Right ventricle myocardium superior (tissue), 1 donor: ENCODE measurements at regions not wholly inside any gene's neighbourhood (a gene's known extent, or its start where the extent isn't known, plus 50 kb on each side); places are given as distances from the start of the nearest gene placed in this dataset.

Experiments used
- ATAC-seq: fragments of 200-7000 bp; cut with Tn5 transposase; one replicate; pipeline ENCODE4 v1.9.1; 2020; ENCODE audit warnings: mild to moderate bottlenecking; ENCODE audit not compliant: poor library complexity
- DNase-seq: peaks from one replicate; pipeline ENCODE4 v3.0.0-alpha.2; 2020
- intact Hi-C: fragments of 100-400 bp; cut with DNase I; formaldehyde crosslinking; loops from one replicate; pipeline ENCODE4 v1.11.2; 2022
- donor health status: DM: no; HTN: yes; CAD: no; lungs with severe emphysema.

DNA sequence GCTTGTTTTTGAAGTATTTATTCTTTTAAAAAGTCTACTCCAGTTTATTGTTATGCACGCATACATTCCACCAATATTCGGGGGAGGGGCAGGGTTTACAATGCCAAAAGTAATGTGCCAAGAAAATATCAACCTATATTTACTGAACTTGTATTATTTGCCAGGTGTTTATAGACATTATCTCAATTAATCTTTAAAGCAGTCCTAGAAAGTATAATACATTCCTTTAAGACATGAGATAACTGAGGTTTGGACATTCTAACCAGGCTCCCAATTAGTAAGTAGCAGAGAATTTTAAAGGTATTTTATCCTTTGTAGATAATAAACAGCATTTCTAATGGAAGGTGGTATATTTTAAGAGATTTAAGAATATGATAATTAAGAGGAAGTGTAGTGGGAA, 124.5 kb upstream of the LRIG3 start:
- ATAC-seq: no peak

GRCh38 chr12:59041241-59042121, 121.2 kb upstream of the LRIG3 start:
- ATAC-seq: no peak
- no peak for DNase-seq
- intact Hi-C loops: no loop called here

More for the DNA sequence above, 124.5 kb upstream of the LRIG3 start:
- no peak for DNase-seq
- intact Hi-C loops: no loop called here

DNA sequence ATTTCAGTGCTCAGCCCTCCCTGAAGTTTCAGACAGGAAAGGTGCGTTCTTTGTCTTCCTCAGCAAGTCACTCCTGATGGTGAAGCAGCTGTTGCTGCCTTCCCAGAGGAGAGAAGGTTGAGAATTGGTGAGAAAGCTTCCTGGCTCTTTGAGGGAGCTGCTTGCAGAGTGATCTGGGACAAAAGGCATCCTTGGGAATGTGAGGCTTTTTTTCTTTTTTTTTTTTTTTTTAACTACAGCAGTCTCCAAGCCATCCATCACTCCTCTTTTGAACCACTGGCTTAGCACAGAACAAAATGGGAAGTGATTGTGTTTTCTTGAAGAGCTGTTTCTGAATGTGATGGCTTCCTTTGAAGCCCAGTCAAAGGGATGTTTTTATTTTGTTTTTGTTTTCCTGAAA, 120.4 kb upstream of the LRIG3 start:
- DNase-seq (no peak), ATAC-seq (no peak)
- intact Hi-C loops: no loop called here

DNA sequence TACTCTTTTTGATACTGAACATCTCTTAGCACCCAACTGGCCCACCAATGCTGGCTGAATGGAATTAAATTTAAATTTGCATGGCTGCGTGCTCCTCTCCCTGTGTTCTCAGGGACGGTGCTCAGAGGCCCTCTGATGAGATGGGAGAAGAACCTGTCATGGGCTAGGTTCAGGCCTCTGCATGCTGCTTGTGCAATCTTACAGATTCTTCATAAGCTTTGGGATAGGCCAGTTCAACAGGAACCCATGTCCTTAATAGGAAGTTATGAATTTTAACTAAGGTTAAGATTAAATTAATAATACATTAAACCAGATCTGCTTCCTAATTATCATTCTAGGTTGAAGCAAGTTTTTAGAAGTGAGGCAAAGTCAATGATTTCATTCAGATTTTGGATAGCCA, 119.7 kb upstream of the LRIG3 start:
- DNase-seq: no peak
- intact Hi-C loops: no loop called here
- no peak for ATAC-seq

DNA sequence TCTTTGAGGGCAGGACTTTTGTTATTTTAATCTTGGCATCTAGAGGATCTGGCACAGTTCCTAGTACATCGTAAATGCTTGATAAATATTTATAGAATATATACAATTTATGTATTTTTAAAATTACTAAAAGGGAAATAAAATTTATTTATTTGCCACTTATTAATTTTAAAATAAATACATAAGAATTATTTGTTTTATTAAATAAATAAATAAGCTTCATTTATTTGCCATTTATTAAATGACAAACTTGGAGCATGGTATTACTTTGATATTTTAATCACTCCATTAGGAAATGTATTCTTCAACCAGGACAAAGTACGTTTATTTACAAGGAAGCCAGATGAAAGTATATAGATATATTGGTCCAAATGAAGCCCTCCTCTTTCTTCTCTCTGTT, 118.7 kb upstream of the LRIG3 start:
- no peak for DNase-seq
- no peak for ATAC-seq
- intact Hi-C loops: no loop called here

DNA sequence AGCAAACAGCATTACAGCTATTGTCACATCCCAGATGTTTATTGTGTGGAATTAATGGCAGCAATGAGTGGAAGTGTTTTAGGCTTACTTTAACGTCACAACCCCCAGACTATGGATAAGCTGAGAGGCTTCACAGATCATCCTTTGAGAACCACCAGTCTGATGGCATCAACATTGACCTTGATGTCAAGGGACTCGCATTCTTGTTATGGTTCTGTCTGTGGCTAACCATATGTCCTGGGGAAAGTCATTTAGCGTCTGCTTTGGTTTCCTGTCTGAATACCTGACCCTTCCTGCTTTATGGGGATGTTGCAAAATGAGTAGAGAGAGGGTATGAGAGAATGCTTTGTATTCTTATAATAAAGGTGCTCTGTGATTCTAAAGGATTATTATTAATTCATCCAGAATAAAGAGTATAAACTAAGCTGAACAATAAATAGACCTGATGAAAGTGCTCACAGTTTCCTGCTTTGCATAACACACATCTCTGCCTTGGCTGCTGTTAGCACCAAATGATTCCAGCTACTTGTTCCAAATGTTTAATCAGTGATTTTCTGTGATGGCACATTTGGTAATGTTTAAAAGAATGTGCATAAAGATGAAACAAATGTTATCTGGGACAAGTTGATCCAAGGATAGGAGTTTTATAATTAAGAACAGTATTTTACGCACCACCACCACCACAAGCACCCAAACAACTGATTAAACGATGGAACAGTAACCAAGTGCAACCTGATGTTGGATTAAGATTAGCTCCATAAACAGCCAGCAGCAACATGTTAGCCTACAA, 116.9 kb upstream of the LRIG3 start:
- DNase-seq (no peak), ATAC-seq (no peak)
- intact Hi-C loops: no loop called here

DNA sequence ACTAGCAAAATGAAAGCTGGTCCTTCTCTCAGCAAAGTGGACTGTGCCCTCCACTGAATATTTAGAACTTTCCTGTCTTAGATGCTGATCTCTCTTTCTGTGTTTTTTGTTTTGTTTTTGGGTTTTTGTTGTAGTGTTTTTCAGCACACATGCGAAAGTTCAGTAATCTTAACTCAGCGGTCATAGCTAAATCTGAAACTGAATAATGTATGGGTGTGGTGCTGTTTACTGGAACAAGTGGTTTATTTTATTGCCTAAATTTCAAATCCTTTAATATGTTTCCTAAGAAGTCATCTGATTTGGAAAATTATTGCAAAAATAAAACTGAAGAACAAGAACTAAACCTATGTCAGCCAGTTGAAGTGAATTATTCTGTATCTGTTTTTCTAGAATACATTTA, 116.0 kb upstream of the LRIG3 start:
- intact Hi-C loops: no loop called here
- DNase-seq (no peak), ATAC-seq (no peak)

GRCh38 chr12:59031313-59031712, 111.0 kb upstream of the LRIG3 start:
- no peak for ATAC-seq
- no peak for DNase-seq
- intact Hi-C loops: no loop called here

- no peak for ATAC-seq
- intact Hi-C loops: no loop called here
Observed at GRCh38 chr12:59030415-59030814, 110.1 kb upstream of the LRIG3 start.

DNA sequence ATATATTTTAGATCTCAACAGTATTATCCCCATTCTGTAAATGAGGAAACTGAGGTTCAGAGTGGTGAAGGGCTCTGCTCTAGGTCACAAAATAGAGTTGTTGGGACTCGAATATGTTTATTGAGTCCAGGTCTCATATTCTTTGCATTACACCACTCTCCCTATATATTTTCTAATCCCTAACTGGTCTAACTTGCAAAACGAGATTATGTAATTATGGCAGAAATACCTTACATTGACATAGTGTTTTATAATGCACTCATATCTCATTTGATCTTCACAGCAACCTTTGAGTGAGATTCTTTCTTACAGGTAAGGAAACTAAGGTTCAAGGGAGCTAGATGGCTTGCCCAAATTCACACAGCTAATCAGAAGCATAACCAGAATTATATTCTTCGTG, 106.9 kb upstream of the LRIG3 start:
- intact Hi-C loops: no loop called here

More at GRCh38 chr12:59030415-59030814, 110.1 kb upstream of the LRIG3 start:
- no peak for DNase-seq

DNA sequence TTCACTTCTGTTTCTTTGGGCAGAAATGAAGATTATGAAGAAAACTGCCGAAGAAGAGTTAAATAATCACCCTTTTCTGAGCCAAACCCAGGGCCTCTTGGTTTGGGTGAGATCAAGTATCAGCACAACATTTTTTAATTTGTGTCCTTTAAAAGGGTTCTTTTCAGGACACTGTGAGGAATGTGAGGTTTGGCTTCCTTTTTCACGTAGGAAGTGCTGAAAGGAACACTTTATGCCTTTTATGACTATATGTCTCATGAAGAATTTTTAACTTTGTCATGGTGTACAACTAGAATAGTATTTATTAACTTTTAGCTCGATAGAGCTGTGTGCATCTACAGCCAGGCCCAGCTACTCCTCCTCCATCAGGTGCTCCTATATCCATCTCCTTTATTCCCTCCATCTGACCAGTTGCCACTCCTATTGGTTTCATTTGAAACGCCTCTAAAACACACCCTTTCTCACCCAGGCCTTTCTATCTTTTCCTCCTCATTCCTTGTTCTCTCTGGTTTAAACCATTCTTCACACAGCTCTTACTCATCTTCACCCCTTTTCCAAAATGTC, 103.6 kb upstream of the LRIG3 start:
- no peak for ATAC-seq
- DNase-seq: no peak

More for the DNA sequence above, 106.9 kb upstream of the LRIG3 start:
- ATAC-seq: no peak
- DNase-seq: no peak

DNA sequence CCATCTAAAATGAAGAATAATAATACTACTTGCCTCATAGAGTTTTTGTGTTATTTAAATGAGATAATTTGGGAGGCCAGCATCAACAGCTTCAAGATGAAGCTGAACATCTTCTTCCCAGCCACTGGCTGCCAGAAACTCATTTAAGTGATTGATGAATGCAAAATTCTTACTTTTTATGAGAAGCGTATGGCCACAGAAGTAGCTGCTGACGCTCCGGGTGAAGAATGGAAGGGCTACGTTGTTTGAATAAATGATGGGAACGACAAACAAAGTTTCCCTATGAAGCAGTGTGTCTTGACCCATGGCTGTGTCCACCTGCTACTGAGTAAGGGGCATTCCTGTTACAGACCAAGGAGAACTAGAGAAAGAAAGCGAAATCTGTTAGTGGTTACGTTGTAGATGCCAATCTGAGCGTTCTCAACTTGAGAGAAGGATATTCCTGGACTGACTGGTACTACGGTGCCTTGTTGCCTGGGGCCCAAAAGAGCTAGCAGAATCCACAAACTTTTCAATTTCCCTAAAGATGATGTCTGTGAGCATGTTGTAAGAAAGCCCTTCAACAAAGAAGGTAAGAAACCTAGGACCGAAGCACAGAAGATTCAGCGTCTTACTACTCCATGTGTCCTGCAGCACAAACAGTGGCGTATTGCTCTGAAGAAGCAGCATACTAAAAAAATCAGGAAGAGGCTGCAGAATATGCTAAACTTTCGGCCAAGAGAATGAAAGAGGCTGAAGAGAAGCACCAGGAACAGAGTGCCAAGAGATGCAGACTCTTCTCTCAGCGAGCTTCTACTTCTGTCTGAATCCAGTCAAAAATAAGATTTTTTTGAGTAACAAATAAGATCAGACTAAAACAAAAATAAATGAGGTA, 100.0 kb upstream of the LRIG3 start:
- no peak for DNase-seq
- intact Hi-C loops: no loop called here
- no peak for ATAC-seq

More for the DNA sequence above, 103.6 kb upstream of the LRIG3 start:
- intact Hi-C loops: no loop called here

GRCh38 chr12:59014885-59015284, 94.6 kb upstream of the LRIG3 start:
- DNase-seq (no peak), ATAC-seq (no peak)
- intact Hi-C loops: no loop called here

DNA sequence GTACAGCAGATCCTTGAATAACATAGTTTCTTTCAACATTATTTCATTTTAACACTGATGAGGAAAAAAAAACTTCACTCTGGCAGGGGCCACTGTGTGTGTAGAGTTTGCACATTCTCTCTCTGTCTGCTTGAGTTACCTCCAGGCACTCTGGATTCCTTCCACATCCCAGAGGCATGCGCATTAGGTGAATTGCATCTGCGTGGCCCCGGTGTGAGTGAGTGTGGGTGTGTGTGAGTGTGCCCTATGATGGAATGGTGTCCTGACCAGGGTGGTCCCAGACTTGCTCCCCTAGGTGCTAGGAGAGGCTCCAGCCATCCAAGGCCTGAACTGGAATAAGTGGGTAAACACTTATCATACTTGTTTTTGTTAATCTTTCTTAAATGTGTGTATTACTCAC, 90.6 kb upstream of the LRIG3 start:
- intact Hi-C loops: no loop called here
- ATAC-seq: no peak

DNA sequence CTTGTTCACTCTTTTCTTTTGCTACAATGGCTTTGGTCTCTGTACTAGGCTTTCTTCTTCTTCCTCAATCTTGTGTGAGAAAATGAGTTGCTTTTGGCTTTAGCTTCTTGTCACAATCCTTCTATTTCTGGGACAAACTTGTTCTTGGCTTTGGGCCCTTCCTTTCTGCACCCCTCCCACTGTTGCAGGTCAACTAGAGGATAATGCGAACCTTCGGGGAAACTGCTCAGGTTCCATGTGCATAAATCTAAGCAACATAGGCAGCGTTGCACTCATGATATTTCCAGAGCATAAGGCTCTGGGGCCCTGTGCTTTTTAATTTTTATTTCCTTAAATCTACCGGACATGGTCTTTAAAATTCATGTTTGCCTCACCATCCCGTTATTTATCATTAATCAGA, 89.8 kb upstream of the LRIG3 start:
- intact Hi-C loops: no loop called here
- ATAC-seq (no peak), DNase-seq (no peak)

More for the DNA sequence above, 90.6 kb upstream of the LRIG3 start:
- DNase-seq: no peak

GRCh38 chr12:59007620-59008019, 87.3 kb upstream of the LRIG3 start:
- ATAC-seq (no peak), DNase-seq (no peak)
- intact Hi-C loops: no loop called here

GRCh38 chr12:59005193-59005955, 85.1 kb upstream of the LRIG3 start:
- no peak for DNase-seq
- peak; percentile 49 for ATAC-seq
- intact Hi-C loops: no loop called here

DNA sequence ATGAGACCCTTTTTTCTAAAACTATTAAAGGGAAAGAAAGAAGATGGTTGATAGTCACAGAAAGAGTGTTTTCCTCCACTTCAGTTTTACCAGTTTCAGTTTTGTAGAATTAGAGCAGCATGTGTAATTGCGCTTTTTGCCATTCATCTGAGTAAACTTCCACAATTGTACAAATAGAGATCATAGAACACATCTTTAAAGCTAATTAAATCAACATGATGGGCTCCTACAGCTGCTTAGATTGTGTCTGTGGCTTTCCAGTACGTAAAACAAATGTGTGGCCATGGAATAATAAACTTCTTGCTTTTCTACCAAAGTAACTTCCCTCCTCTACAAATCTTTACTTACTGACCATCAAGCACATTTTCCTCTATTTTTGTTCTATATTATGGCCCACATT, 84.2 kb upstream of the LRIG3 start:
- DNase-seq (no peak), ATAC-seq (no peak)
- intact Hi-C loops: no loop called here
